ENCODE measurements at regions not wholly inside any gene's neighbourhood (a gene's known extent, or its start where the extent isn't known, plus 50 kb on each side); places are given as distances from the start of the nearest gene placed in this dataset.

DNA sequence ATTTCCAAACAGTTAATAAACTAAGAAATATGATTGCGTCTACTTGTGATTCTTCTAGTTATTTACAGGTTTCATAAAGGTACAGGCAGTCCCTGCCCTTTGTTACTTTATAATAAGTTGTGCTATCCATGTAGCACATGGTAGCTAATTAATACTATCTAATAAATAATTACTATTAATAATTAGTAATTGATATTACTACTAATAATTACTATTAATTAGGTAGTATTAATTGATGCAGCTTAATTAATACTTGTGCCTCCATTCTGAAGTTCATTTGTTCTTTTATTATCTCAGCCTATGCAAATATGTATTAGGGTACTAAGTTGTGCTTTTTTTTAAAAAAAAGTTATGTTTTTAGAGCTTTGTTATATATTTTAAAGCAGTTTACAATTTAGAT, 92.3 kb upstream of the TRHDE start:
- no peak for FAIRE-seq

More for the DNA sequence above, 92.3 kb upstream of the TRHDE start:
- Histone ChIP-seq H3K18ac (ENCODE audit: extremely low read depth, low read length) (no peak overlapping the region), H4K91ac (replicated peaks; ENCODE audit: insufficient read length, low read length) (no peak overlapping the region), H3K4me1 (replicated peaks in 1 of 4; ENCODE audit: control insufficient read depth in 3 of 4, insufficient read depth in 4 of 4, low read length in 3 of 4) (no peaks in the 10 kb centered on the region), H3K79me2 (ENCODE audit: control insufficient read depth in 1 of 2, insufficient read depth in 2 of 2, low read length in 2 of 2) (no peaks in the 10 kb centered on the region), H3K27me3 (replicated peaks in 1 of 4; ENCODE audit: control insufficient read depth in 3 of 4, extremely low read depth in 1 of 4, insufficient read depth in 3 of 4, low read length in 3 of 4) (no peaks in the 10 kb centered on the region), H4K5ac (ENCODE audit: insufficient read length, low read depth, low read length) (no peak overlapping the region), H3K23ac (ENCODE audit: insufficient read length) (no peak overlapping the region), H3K36me3 (ENCODE audit: control insufficient read depth in 2 of 4, insufficient read depth in 4 of 4, low read length in 3 of 4) (no peaks in the 10 kb centered on the region), H3K9ac (replicated peaks in 1 of 4; ENCODE audit: extremely low read depth in 1 of 4, low read depth in 3 of 4, low read length in 3 of 4) (no peak overlapping the region), H2BK5ac (ENCODE audit: low read depth, low read length) (no peak overlapping the region), H2BK20ac (ENCODE audit: low read length) (no peak overlapping the region), H4K20me1 (replicated peaks in 1 of 2; ENCODE audit: control insufficient read depth in 1 of 2, insufficient read depth in 2 of 2, low read length in 2 of 2) (no peaks in the 10 kb centered on the region), H3K4ac (replicated peaks; ENCODE audit: insufficient read length, low read depth, low read length) (no peak overlapping the region), H3K27ac (ENCODE audit: low read depth, low read length) (no peak overlapping the region), H2BK120ac (replicated peaks; ENCODE audit: low read depth, low read length) (no peak overlapping the region), H2BK12ac (ENCODE audit: low read depth, low read length) (no peak overlapping the region), H3K14ac (ENCODE audit: insufficient read length) (no peak overlapping the region), H3K79me1 (ENCODE audit: low read depth, low read length) (no peaks in the 10 kb centered on the region), H3K56ac (replicated peaks; ENCODE audit: insufficient read length, low read depth, low read length) (no peak overlapping the region), H4K8ac (ENCODE audit: extremely low read depth, insufficient read depth, low read length) (no peak overlapping the region), H2AK5ac (ENCODE audit: low read depth, low read length) (no peak overlapping the region), H2AFZ (ENCODE audit: low read length) (no peak overlapping the region), H3K9me3 (ENCODE audit: insufficient read depth in 2 of 2, low read depth in 1 of 2, low read length in 1 of 2) (no peaks in the 10 kb centered on the region), H3K23me2 (ENCODE audit: low read depth, low read length) (no peaks in the 10 kb centered on the region), H2BK15ac (ENCODE audit: low read length) (no peak overlapping the region), H3K4me2 (ENCODE audit: insufficient read depth in 1 of 2, low read depth in 2 of 2, low read length in 2 of 2) (no peak overlapping the region), H3K4me3 (ENCODE audit: extremely low read depth in 1 of 4, insufficient read depth in 2 of 4, low read depth in 3 of 4, low read length in 4 of 4) (no peak overlapping the region)
- ChIA-PET POLR2A (ENCODE audit: partially characterized antibody) (no interaction called here), CTCF (ENCODE audit: partially characterized antibody) (interaction anchor here (1.3 to 1.5 kb wide), 2 partner anchors 16 to 85 kb away, joined by 3 to 4 read pairs; no protein-coding TSS in a partner anchor)
- 88% methylated on average over 1 of the region's 1 CpG; no CpG with 5 or more reads in 1 of the 2 experiments for WGBS, 2 experiments (ENCODE audit: extremely low coverage in 1 of 2, insufficient coverage in 1 of 2, insufficient read length in 1 of 2, insufficient replicate concordance in 2 of 2, low coverage in 1 of 2, low lambda C conversion rate in 2 of 2, missing lambda C conversion rate in 1 of 2)
- DNase-seq (ENCODE audit: low read depth in 1 of 2, low spot score in 2 of 2) = no peak
- TF ChIP-seq EP300 (IDR thresholded peaks at IDR 0.05; ENCODE audit: borderline replicate concordance in 1 of 2, low read depth in 2 of 2, low read length in 2 of 2) = no peak
- no peak for TF ChIP-seq HDAC6 (IDR thresholded peaks at IDR 0.05; ENCODE audit: low read depth, low read length)
- TF ChIP-seq CTBP2 (IDR thresholded peaks at IDR 0.05; ENCODE audit: borderline replicate concordance, insufficient read depth, insufficient read length, low read length) = no peak
- TF ChIP-seq KDM1A (IDR thresholded peaks at IDR 0.05; ENCODE audit: borderline replicate concordance, low read length) = no peak
- no peak for TF ChIP-seq CREB1 (IDR thresholded peaks at IDR 0.05)

All from H1 (cell line).